ENCODE measurements at regions not wholly inside any gene's neighbourhood (a gene's known extent, or its start where the extent isn't known, plus 50 kb on each side); places are given as distances from the start of the nearest gene placed in this dataset.

GRCh38 chr12:124423761-124424515 lies 129.0 kb downstream of the RFLNA start:
- DNase-seq = no peak
- Histone ChIP-seq H3F3A (ENCODE audit: low read length, unreplicated experiment) (no peaks in the 10 kb centered on the region), H3K27ac (ENCODE audit: low read length) (peak overlapping the region; percentile 97), H3K9me3 (ENCODE audit: low read length) (no peaks in the 10 kb centered on the region), H4K20me1 (ENCODE audit: low read length) (no peaks in the 10 kb centered on the region), H3K36me3 (ENCODE audit: low read depth, low read length) (peaks cover 7% of the 10 kb centered on the region; the same call in 1 of the 2 replicates), H3K9me2 (replicated peaks; ENCODE audit: low read length) (no peaks in the 10 kb centered on the region), H3K4me2 (ENCODE audit: low read length) (peak overlapping the region; percentile 89), H3K4me3 (ENCODE audit: low read length) (peak overlapping the region; percentile 66), H3K79me2 (ENCODE audit: low read length) (peaks cover 29% of the 10 kb centered on the region; the same call in 1 of the 2 replicates), H3K4me1 (ENCODE audit: insufficient read depth, low read length) (peaks cover 31% of the 10 kb centered on the region), H3K9ac (ENCODE audit: low read length) (peak overlapping the region; percentile 86), H3K27me3 (ENCODE audit: low read length) (no peaks in the 10 kb centered on the region), H2AFZ (ENCODE audit: low read length) (no peak overlapping the region)
- TF ChIP-seq CTCF (conservative IDR thresholded peaks at IDR 0.05; ENCODE audit: low read depth, low read length) (no peak), EZH2 (IDR thresholded peaks at IDR 0.05; ENCODE audit: low read length, unreplicated experiment) (no peak), EZH2phosphoT487 (IDR thresholded peaks at IDR 0.05; ENCODE audit: borderline replicate concordance, low read length) (no peak)
- CTCF ChIA-PET = interaction anchor here (0.5 kb wide), 1 partner anchor 346 kb away, joined by 3 read pairs; no protein-coding TSS in a partner anchor
- POLR2A ChIA-PET (ENCODE audit: unreplicated experiment) = no interaction called here
- no peak for ATAC-seq
- no TSS peak for BruUV-seq (replicated peaks)
- intact Hi-C loops (cut with micrococcal nuclease) = loop anchor here (2.0 kb wide), 1 partner anchor 33 kb away; no protein-coding TSS in a partner anchor

- H3K9me3 ChIP-seq (ENCODE audit: low read length) = no peaks in the 10 kb centered on the region
- H3K4me3 ChIP-seq (ENCODE audit: low read length) = peak overlapping the region; percentile 66
- H3K27me3 ChIP-seq (ENCODE audit: low read length) = no peaks in the 10 kb centered on the region
- POLR2A ChIA-PET (ENCODE audit: unreplicated experiment) = interaction anchor here (0.6 kb wide), 1 partner anchor 25 kb away, joined by 3 read pairs; no protein-coding TSS in a partner anchor
- H4K20me1 ChIP-seq (ENCODE audit: low read length) = no peaks in the 10 kb centered on the region
- no peaks in the 10 kb centered on the region for H3F3A ChIP-seq (ENCODE audit: low read length, unreplicated experiment)
- H3K4me1 ChIP-seq (ENCODE audit: insufficient read depth, low read length) = peaks cover 31% of the 10 kb centered on the region
- peak overlapping the region; percentile 97 for H3K27ac ChIP-seq (ENCODE audit: low read length)
- H2AFZ ChIP-seq (ENCODE audit: low read length) = peak overlapping the region; percentile 56
- no TSS peak for BruUV-seq (replicated peaks)
- peak; percentile 91 for DNase-seq
- peak; percentile 84 for ATAC-seq
- H3K9ac ChIP-seq (ENCODE audit: low read length) = peak overlapping the region; percentile 86
- H3K9me2 ChIP-seq (replicated peaks; ENCODE audit: low read length) = no peaks in the 10 kb centered on the region
- H3K36me3 ChIP-seq (ENCODE audit: low read depth, low read length) = peaks cover 8% of the 10 kb centered on the region; the same call in 1 of the 2 replicates
- H3K4me2 ChIP-seq (ENCODE audit: low read length) = peak overlapping the region; percentile 89
- peaks cover 29% of the 10 kb centered on the region; the same call in 1 of the 2 replicates for H3K79me2 ChIP-seq (ENCODE audit: low read length)
- TF ChIP-seq EZH2phosphoT487 (IDR thresholded peaks at IDR 0.05; ENCODE audit: borderline replicate concordance, low read length) = no peak
- no peak for TF ChIP-seq EZH2 (IDR thresholded peaks at IDR 0.05; ENCODE audit: low read length, unreplicated experiment)
- no peak for TF ChIP-seq CTCF (conservative IDR thresholded peaks at IDR 0.05; ENCODE audit: low read depth, low read length)
- intact Hi-C loops (cut with micrococcal nuclease) = loop anchor here (1.0 to 2.0 kb wide), 2 partner anchors 32 to 344 kb away; no protein-coding TSS in a partner anchor
- CTCF ChIA-PET = interaction anchor here (0.6 to 1.1 kb wide), 4 partner anchors 23 to 415 kb away, joined by 3 to 5 read pairs (median 4); no protein-coding TSS in a partner anchor
Measured at GRCh38 chr12:124422570-124423523, 128.0 kb downstream of the RFLNA start.

Data from PC-3 (cell line).